ENCODE measurements at regions not wholly inside any gene's neighbourhood (a gene's known extent, or its start where the extent isn't known, plus 50 kb on each side); places are given as distances from the start of the nearest gene placed in this dataset.

GRCh38 chr21:41668686-41669532 is 97.9 kb downstream of the RIPK4 start:
- TF ChIP-seq, protein P1, sequence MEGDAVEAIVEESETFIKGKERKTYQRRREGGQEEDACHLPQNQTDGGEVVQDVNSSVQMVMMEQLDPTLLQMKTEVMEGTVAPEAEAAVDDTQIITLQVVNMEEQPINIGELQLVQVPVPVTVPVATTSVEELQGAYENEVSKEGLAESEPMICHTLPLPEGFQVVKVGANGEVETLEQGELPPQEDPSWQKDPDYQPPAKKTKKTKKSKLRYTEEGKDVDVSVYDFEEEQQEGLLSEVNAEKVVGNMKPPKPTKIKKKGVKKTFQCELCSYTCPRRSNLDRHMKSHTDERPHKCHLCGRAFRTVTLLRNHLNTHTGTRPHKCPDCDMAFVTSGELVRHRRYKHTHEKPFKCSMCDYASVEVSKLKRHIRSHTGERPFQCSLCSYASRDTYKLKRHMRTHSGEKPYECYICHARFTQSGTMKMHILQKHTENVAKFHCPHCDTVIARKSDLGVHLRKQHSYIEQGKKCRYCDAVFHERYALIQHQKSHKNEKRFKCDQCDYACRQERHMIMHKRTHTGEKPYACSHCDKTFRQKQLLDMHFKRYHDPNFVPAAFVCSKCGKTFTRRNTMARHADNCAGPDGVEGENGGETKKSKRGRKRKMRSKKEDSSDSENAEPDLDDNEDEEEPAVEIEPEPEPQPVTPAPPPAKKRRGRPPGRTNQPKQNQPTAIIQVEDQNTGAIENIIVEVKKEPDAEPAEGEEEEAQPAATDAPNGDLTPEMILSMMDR (IDR thresholded peaks at IDR 0.05; ENCODE audit: control extremely low read depth, extremely low read depth), result no peak
- H3K9ac ChIP-seq (ENCODE audit: insufficient read depth in 1 of 2, low read length in 2 of 2), result no peak overlapping the region
- no peak for ATAC-seq (ENCODE audit: insufficient read depth, low FRiP score)
- no peaks in the 10 kb centered on the region for H3K27me3 ChIP-seq (ENCODE audit: control insufficient read depth in 3 of 3, insufficient read depth in 3 of 3, low read length in 2 of 3)
- no peaks in the 10 kb centered on the region for H3K36me3 ChIP-seq (ENCODE audit: control insufficient read depth in 4 of 4, insufficient read depth in 4 of 4, low read length in 4 of 4)
- WGBS, 2 donors, result 88 to 91% methylated on average over 26 of the region's 26 CpGs
- no peak overlapping the region for H3K4me3 ChIP-seq
- DNase-seq, result no peak
- no peak overlapping the region for H3K27ac ChIP-seq (ENCODE audit: low read depth in 1 of 2, low read length in 1 of 2)
- peaks cover 0 to 1% (median 0%) of the 10 kb centered on the region in 4 donors for H3K9me3 ChIP-seq (ENCODE audit: control insufficient read depth in 4 of 4, insufficient read depth in 3 of 4, low read length in 3 of 4)
- peaks cover 0 to 10% (median 7%) of the 10 kb centered on the region in 5 donors for H3K4me1 ChIP-seq (ENCODE audit: control insufficient read depth in 5 of 5, insufficient read depth in 5 of 5, low read length in 5 of 5)

DNA sequence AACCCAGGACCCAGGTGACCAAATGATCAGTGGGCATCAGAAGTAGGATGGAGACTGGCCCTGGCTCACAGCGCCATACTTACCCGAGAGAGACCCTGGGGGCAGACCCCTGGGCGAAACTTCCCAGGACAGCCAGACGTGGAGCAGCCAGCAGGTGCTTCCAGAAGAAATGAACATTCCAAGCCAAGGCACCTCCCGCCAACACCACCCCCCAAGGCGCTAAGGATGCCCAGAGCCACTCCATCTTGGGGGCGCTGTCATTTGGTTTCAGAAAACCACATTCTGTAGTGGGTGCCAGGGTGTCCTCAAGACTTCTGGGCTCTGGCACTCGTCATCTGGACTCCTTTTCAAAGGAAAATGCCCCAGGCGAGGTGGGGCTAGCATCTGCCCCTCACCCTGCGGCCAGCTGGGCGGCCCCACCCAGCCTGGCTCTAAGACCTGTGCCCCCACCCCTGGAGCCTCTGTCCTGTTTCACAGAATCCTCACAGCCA is 98.8 kb downstream of the RIPK4 start:
- no peaks in the 10 kb centered on the region for H3K36me3 ChIP-seq (ENCODE audit: control insufficient read depth in 4 of 4, insufficient read depth in 4 of 4, low read length in 4 of 4)
- H3K9ac ChIP-seq (ENCODE audit: insufficient read depth in 1 of 2, low read length in 2 of 2), result no peak overlapping the region
- no peaks in the 10 kb centered on the region for H3K27me3 ChIP-seq (ENCODE audit: control insufficient read depth in 3 of 3, insufficient read depth in 3 of 3, low read length in 2 of 3)
- DNase-seq (no peak), ATAC-seq (ENCODE audit: insufficient read depth, low FRiP score) (no peak)
- H3K4me1 ChIP-seq (ENCODE audit: control insufficient read depth in 5 of 5, insufficient read depth in 5 of 5, low read length in 5 of 5), result peaks cover 0 to 10% (median 7%) of the 10 kb centered on the region in 5 donors
- H3K27ac ChIP-seq (ENCODE audit: low read depth in 1 of 2, low read length in 1 of 2), result no peak overlapping the region
- H3K9me3 ChIP-seq (ENCODE audit: control insufficient read depth in 4 of 4, insufficient read depth in 3 of 4, low read length in 3 of 4), result peaks cover 0 to 1% (median 0%) of the 10 kb centered on the region in 4 donors
- 91 to 96% methylated on average over 11 of the region's 11 CpGs for WGBS, 2 donors
- no peak overlapping the region for H3K4me3 ChIP-seq
- TF ChIP-seq, protein P1 (IDR thresholded peaks at IDR 0.05; ENCODE audit: control extremely low read depth, extremely low read depth), result no peak

DNA sequence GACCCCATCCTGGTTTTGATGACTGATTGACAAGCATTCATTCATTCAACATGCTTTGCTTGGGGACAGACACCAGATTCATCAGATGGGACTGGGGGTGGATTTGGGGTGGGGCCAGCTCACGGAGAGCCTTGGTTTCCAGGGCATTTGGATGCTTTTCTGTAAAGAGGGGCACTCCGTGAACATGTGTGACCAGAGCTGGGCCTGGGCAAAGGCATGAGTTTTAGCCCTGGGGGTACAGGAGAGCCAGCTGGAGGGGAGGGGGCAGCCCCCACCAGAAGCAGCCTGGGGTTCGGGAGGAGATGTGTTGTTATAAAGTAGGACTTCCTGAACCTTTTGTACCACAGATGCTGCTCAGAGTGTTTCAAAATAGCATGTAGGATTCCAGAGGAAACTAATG is 99.7 kb downstream of the RIPK4 start:
- Histone ChIP-seq H3K27me3 (ENCODE audit: control insufficient read depth in 3 of 3, insufficient read depth in 3 of 3, low read length in 2 of 3) (no peaks in the 10 kb centered on the region), H3K27ac (ENCODE audit: low read depth in 1 of 2, low read length in 1 of 2) (no peak overlapping the region), H3K4me1 (ENCODE audit: control insufficient read depth in 5 of 5, insufficient read depth in 5 of 5, low read length in 5 of 5) (peaks cover 0 to 10% (median 7%) of the 10 kb centered on the region in 5 donors), H3K9me3 (ENCODE audit: control insufficient read depth in 4 of 4, insufficient read depth in 3 of 4, low read length in 3 of 4) (peaks cover 0 to 1% (median 0%) of the 10 kb centered on the region in 4 donors), H3K9ac (ENCODE audit: insufficient read depth in 1 of 2, low read length in 2 of 2) (no peak overlapping the region), H3K4me3 (no peak overlapping the region), H3K36me3 (ENCODE audit: control insufficient read depth in 4 of 4, insufficient read depth in 4 of 4, low read length in 4 of 4) (no peaks in the 10 kb centered on the region)
- 78 to 84% methylated on average over 3 of the region's 3 CpGs for WGBS, 2 donors
- ATAC-seq (ENCODE audit: insufficient read depth, low FRiP score), result no peak
- TF ChIP-seq, protein P1 (IDR thresholded peaks at IDR 0.05; ENCODE audit: control extremely low read depth, extremely low read depth), result no peak
- no peak for DNase-seq

Data from lung (tissue), 11 donors.